ENCODE measurements at regions not wholly inside any gene's neighbourhood (a gene's known extent, or its start where the extent isn't known, plus 50 kb on each side); places are given as distances from the start of the nearest gene placed in this dataset.

- no peak for TF ChIP-seq POLR2A (IDR thresholded peaks at IDR 0.05; ENCODE audit: low read length)
- TF ChIP-seq GATA1 (IDR thresholded peaks at IDR 0.05; ENCODE audit: low read depth, low read length): no peak
Observed at GRCh38 chr10:44034946-44035345, 350.0 kb downstream of the CXCL12 start.
